Neutrophil (primary cell): ENCODE measurements at regions not wholly inside any gene's neighbourhood (a gene's known extent, or its start where the extent isn't known, plus 50 kb on each side); places are given as distances from the start of the nearest gene placed in this dataset.
"Not testable (repeated sequence)": the region's sequence is repeated elsewhere in the genome, so short reads cannot be mapped to it uniquely, and the experiment has no call there.

Experiments
- H3K27ac ChIP-seq: fragments of 200-600 bp; sonication (generic); 2 replicates; pipeline ENCODE4 v1.5.1; 2016; ENCODE audit warnings: mild to moderate bottlenecking, moderate library complexity
- H3K27me3 ChIP-seq: fragments of 200-600 bp; sonication (generic); 2 replicates; pipeline ENCODE4 v1.6.0; 2016; ENCODE audit warnings: mild to moderate bottlenecking
- H3K36me3 ChIP-seq: fragments of 200-600 bp; sonication (generic); 2 replicates; pipeline ENCODE4 v1.5.1; 2017
- H3K4me1 ChIP-seq, 2 experiments: fragments of 200-600 bp in 1 of 2; sonication (generic) in 1 of 2; 1 replicate in 1 of 2; 2 replicates in 1 of 2; pipeline versions ENCODE4 v1.5.1 to v1.6.1; 2013 to 2016; ENCODE audit warnings: low read depth in 1 of 2, low read length in 1 of 2, mild to moderate bottlenecking in 1 of 2, moderate library complexity in 1 of 2; ENCODE audit not compliant: control insufficient read depth in 1 of 2, insufficient read depth in 1 of 2
- H3K4me3 ChIP-seq, 2 experiments: fragments of 200-600 bp in 1 of 2; sonication (generic) in 1 of 2; 1 replicate in 1 of 2; 2 replicates in 1 of 2; pipeline ENCODE4 v1.5.1; 2013 to 2016; ENCODE audit warnings: low read depth in 1 of 2, low read length in 1 of 2, mild to moderate bottlenecking in 1 of 2, moderate library complexity in 1 of 2
- H3K9me3 ChIP-seq: fragments of 200-600 bp; sonication (generic); 2 replicates; pipeline ENCODE4 v1.5.1; 2016
- CTCF ChIP-seq: fragments of 200-600 bp; sonication (generic); IDR thresholded peaks from 2 replicates; pipeline ENCODE4 v1.5.1; 2016; ENCODE audit warnings: antibody characterized with exemption

GRCh38 chr2:21379140-21379539, 255.4 kb downstream of the TDRD15 start:
- Histone ChIP-seq H3K27me3 (no peaks in the 10 kb centered on the region), H3K36me3 (no peaks in the 10 kb centered on the region), H3K4me1 (no peaks in the 10 kb centered on the region), H3K4me3 (no peak overlapping the region), H3K9me3 (no peaks in the 10 kb centered on the region), H3K27ac (no peak overlapping the region)
- no peak for TF ChIP-seq CTCF

GRCh38 chr2:21379668-21380067, 255.9 kb downstream of the TDRD15 start:
- H3K27me3 ChIP-seq, H3K27ac ChIP-seq, H3K9me3 ChIP-seq, H3K36me3 ChIP-seq, H3K4me1 ChIP-seq, H3K4me3 ChIP-seq: not testable (repeated sequence)

- H3K27me3 ChIP-seq: no peaks in the 10 kb centered on the region
- TF ChIP-seq CTCF: no peak
- no peak overlapping the region for H3K4me3 ChIP-seq
- H3K4me1 ChIP-seq: no peaks in the 10 kb centered on the region
- H3K36me3 ChIP-seq: no peaks in the 10 kb centered on the region
- H3K27ac ChIP-seq: no peak overlapping the region
- H3K9me3 ChIP-seq: no peaks in the 10 kb centered on the region
These were observed 257.7 kb downstream of the TDRD15 start for GRCh38 chr2:21381421-21381820.

GRCh38 chr2:21382701-21383520, 259.1 kb downstream of the TDRD15 start:
- H3K36me3 ChIP-seq: no peaks in the 10 kb centered on the region
- H3K9me3 ChIP-seq: no peaks in the 10 kb centered on the region
- H3K4me1 ChIP-seq: no peaks in the 10 kb centered on the region
- H3K27me3 ChIP-seq: no peaks in the 10 kb centered on the region
- no peak for TF ChIP-seq CTCF
- no peak overlapping the region for H3K27ac ChIP-seq
- H3K4me3 ChIP-seq: no peak overlapping the region

GRCh38 chr2:21386666-21387065, 262.9 kb downstream of the TDRD15 start:
- Histone ChIP-seq H3K4me1 (no peaks in the 10 kb centered on the region), H3K4me3 (no peak overlapping the region), H3K27me3 (no peaks in the 10 kb centered on the region), H3K27ac (no peak overlapping the region), H3K9me3 (no peaks in the 10 kb centered on the region), H3K36me3 (no peaks in the 10 kb centered on the region)
- TF ChIP-seq CTCF: no peak

- no peaks in the 10 kb centered on the region for H3K27me3 ChIP-seq
- TF ChIP-seq CTCF: no peak
- H3K27ac ChIP-seq: no peak overlapping the region
- H3K4me1 ChIP-seq: no peaks in the 10 kb centered on the region
- H3K4me3 ChIP-seq: no peak overlapping the region
- H3K9me3 ChIP-seq: no peaks in the 10 kb centered on the region
- no peaks in the 10 kb centered on the region for H3K36me3 ChIP-seq
These were observed 268.9 kb downstream of the TDRD15 start for GRCh38 chr2:21392649-21393048.
